Tibial nerve (tissue), 4 donors: ENCODE measurements at regions not wholly inside any gene's neighbourhood (a gene's known extent, or its start where the extent isn't known, plus 50 kb on each side); places are given as distances from the start of the nearest gene placed in this dataset.

Source experiments
- EP300 ChIP-seq, 2 donors: sonication (generic); formaldehyde crosslinking; IDR thresholded peaks; one replicate each; pipeline ENCODE4 v1.6.1; 2017; ENCODE audit warnings: antibody characterized with exemption in 2 of 2, mild to moderate bottlenecking in 1 of 2
- POLR2A ChIP-seq, 2 donors: fragments of 450-650 bp; IDR thresholded peaks; one replicate each; pipeline ENCODE4 v1.6.1; 2017; ENCODE audit warnings: antibody characterized with exemption in 2 of 2, mild to moderate bottlenecking in 2 of 2, moderate library complexity in 2 of 2
- TF ChIP-seq, protein P1 (sequence below), 5 experiments: fragments of 200-600 bp in 3 of 5; fragments of 450-650 bp in 2 of 5; sonication (generic) in 3 of 5; IDR thresholded peaks; one replicate each; pipeline ENCODE4 v1.5.1; 2016 to 2019; ENCODE audit warnings: antibody characterized with exemption in 5 of 5, mild to moderate bottlenecking in 3 of 5, moderate library complexity in 2 of 5

DNA sequence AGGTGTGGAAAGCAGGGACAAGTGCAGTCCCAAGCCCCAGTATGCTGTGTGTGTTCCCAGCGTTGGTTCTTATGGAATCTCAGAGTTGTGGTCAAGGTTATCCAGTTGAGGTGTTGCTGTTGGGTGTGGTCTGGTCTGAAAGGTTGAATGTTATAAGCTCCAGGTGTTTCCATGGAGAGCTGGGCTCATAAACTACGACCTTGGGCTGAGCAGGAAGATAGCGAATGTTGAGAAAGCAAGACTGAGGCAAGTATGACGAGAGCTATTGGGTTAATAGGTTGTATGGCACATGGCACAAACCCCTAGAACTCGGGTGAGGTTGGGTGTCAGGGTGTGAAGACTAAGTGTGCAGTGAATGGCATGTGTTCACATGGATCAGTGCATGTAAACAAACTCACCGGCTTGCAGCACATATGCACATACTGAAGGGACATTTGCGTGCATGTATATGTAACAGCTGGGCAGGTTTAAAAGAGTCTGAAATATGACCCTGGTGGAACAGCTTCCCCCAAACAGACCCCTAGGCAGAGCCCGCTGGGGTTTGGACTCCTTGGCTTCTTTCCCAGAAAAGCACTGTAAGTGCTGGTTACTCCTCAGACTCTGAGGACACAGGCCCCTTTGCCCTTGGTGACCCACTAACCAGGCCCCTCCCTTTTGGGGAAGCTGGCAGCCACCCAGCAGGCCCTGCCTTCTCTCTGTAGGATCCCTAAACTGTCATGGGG is 117.5 kb downstream of the NAV1 start:
- TF ChIP-seq, protein P1, sequence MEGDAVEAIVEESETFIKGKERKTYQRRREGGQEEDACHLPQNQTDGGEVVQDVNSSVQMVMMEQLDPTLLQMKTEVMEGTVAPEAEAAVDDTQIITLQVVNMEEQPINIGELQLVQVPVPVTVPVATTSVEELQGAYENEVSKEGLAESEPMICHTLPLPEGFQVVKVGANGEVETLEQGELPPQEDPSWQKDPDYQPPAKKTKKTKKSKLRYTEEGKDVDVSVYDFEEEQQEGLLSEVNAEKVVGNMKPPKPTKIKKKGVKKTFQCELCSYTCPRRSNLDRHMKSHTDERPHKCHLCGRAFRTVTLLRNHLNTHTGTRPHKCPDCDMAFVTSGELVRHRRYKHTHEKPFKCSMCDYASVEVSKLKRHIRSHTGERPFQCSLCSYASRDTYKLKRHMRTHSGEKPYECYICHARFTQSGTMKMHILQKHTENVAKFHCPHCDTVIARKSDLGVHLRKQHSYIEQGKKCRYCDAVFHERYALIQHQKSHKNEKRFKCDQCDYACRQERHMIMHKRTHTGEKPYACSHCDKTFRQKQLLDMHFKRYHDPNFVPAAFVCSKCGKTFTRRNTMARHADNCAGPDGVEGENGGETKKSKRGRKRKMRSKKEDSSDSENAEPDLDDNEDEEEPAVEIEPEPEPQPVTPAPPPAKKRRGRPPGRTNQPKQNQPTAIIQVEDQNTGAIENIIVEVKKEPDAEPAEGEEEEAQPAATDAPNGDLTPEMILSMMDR (IDR thresholded peaks at IDR 0.05): no peak
- TF ChIP-seq EP300 (IDR thresholded peaks at IDR 0.05) (no peak), POLR2A (IDR thresholded peaks at IDR 0.05) (no peak)
